ENCODE measurements at regions not wholly inside any gene's neighbourhood (a gene's known extent, or its start where the extent isn't known, plus 50 kb on each side); places are given as distances from the start of the nearest gene placed in this dataset.

DNA sequence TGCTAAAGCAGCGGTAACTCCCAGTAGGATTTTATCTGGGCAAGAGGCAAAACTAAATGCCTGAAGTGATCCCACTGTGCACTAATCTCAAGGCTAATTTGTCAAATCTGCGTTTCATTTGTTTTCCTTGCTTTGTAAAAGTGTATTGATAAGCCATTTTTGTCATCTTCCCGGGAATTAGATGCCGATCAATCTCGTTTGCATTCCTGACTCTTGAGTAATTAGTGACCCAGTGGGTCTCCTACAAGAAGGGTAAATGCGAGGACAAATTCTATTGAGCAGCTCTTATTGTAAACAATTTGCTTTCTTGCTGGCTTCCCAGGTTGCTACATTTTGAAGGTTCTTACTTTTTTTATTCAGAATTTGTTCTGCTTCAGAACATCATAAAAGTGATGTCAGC, 129.7 kb downstream of the EFNB2 start:
- H3K27me3 ChIP-seq: no peaks in the 10 kb centered on the region
- no peak for DNase-seq (ENCODE audit: low spot score)
- no peaks in the 10 kb centered on the region for H3K36me3 ChIP-seq
- no peaks in the 10 kb centered on the region for H3K9me3 ChIP-seq
- TF ChIP-seq, protein P1, sequence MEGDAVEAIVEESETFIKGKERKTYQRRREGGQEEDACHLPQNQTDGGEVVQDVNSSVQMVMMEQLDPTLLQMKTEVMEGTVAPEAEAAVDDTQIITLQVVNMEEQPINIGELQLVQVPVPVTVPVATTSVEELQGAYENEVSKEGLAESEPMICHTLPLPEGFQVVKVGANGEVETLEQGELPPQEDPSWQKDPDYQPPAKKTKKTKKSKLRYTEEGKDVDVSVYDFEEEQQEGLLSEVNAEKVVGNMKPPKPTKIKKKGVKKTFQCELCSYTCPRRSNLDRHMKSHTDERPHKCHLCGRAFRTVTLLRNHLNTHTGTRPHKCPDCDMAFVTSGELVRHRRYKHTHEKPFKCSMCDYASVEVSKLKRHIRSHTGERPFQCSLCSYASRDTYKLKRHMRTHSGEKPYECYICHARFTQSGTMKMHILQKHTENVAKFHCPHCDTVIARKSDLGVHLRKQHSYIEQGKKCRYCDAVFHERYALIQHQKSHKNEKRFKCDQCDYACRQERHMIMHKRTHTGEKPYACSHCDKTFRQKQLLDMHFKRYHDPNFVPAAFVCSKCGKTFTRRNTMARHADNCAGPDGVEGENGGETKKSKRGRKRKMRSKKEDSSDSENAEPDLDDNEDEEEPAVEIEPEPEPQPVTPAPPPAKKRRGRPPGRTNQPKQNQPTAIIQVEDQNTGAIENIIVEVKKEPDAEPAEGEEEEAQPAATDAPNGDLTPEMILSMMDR (IDR thresholded peaks at IDR 0.05): no peak
- H3K27ac ChIP-seq: no peak overlapping the region
- H3K4me3 ChIP-seq: no peak overlapping the region
- H3K4me1 ChIP-seq: no peaks in the 10 kb centered on the region

DNA sequence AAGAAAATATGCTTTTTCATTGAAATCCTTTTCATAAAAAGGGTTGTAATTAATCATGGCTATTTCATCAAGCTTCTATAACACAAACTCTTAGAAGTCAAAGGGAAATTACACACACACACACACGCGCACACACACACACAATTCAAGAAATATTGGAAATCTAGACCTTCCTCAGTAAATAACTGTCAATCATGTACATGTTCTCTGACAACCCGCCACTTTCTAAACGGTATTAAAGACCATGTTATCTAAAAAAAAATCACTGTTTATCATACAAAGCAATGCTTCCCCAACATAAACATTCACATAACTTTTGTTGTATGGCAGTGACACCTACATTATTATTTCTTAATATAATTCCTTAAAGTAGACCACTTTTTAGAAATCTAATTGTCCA, 132.2 kb downstream of the EFNB2 start:
- Histone ChIP-seq H3K9me3 (no peaks in the 10 kb centered on the region), H3K4me1 (no peaks in the 10 kb centered on the region), H3K4me3 (no peak overlapping the region), H3K36me3 (no peaks in the 10 kb centered on the region), H3K27me3 (no peaks in the 10 kb centered on the region), H3K27ac (no peak overlapping the region)
- TF ChIP-seq, protein P1 (IDR thresholded peaks at IDR 0.05): no peak
- no peak for DNase-seq (ENCODE audit: low spot score)

DNA sequence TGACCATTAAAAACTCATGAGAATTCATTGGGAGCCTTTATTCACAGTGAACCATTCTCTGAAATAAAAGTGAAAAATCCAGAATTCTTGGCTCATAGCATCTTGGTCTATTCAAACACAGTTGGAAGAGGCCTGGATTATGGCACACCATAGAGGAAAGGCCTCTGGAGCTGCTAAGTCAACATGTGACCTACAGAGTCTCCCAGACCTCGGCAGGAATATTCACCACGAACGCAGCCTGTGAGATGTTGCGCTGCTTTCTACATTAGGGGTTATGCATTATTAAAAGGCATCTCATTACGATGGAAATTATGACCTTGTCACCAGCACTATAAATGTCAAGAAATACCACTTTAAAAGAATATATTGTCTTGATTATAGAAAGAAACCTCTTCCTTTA, 132.6 kb downstream of the EFNB2 start:
- no peak overlapping the region for H3K27ac ChIP-seq
- DNase-seq (ENCODE audit: low spot score): no peak

DNA sequence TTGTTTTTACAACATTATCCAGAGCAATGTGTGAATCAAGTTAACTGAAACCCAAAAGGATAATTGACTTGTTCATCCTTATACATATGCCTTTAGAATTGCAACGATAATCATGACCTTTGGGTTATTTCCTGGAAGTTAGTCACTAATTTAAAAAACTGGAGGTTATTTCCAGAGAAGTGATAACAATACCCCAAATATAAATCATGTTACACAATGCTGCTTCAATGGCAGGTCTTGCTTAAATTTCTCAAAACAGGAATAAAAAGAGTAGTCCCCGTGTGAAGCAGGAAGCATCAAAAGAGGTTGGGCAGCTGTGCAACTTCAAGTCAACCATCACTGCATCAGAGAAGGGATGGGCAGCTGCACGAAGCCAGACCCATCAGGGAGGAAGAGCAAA, 134.4 kb downstream of the EFNB2 start:
- TF ChIP-seq, protein P1 (IDR thresholded peaks at IDR 0.05): no peak
- Histone ChIP-seq H3K27me3 (no peaks in the 10 kb centered on the region), H3K4me1 (no peaks in the 10 kb centered on the region), H3K27ac (no peak overlapping the region), H3K36me3 (no peaks in the 10 kb centered on the region), H3K4me3 (no peak overlapping the region), H3K9me3 (no peaks in the 10 kb centered on the region)
- no peak for DNase-seq (ENCODE audit: low spot score)

More for the DNA sequence above, 132.6 kb downstream of the EFNB2 start:
- H3K4me3 ChIP-seq: no peak overlapping the region
- no peaks in the 10 kb centered on the region for H3K4me1 ChIP-seq
- no peaks in the 10 kb centered on the region for H3K27me3 ChIP-seq
- no peaks in the 10 kb centered on the region for H3K9me3 ChIP-seq
- TF ChIP-seq, protein P1 (IDR thresholded peaks at IDR 0.05): no peak
- H3K36me3 ChIP-seq: no peaks in the 10 kb centered on the region

DNA sequence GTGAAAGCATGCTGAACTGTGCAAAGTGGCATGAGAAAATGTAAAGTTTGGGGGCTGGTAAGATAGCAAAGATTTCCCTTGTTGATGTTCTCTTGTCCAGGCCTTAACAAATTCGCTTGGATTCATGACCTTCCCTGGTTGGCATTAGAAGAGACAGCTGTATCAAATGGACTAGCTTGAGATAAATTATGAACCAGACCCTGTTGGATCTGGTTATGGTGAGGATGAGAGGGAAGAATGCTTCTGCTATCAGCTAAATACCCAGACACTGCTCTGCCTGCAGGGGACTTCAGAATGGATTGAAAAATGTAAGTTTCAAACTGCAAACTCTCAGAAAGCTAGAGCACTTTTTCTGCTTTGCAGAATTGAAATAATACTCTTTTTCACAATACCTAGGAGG, 135.2 kb downstream of the EFNB2 start:
- Histone ChIP-seq H3K9me3 (no peaks in the 10 kb centered on the region), H3K27ac (no peak overlapping the region), H3K4me1 (no peaks in the 10 kb centered on the region), H3K36me3 (no peaks in the 10 kb centered on the region), H3K27me3 (no peaks in the 10 kb centered on the region), H3K4me3 (no peak overlapping the region)
- TF ChIP-seq, protein P1 (IDR thresholded peaks at IDR 0.05): no peak
- no peak for DNase-seq (ENCODE audit: low spot score)

DNA sequence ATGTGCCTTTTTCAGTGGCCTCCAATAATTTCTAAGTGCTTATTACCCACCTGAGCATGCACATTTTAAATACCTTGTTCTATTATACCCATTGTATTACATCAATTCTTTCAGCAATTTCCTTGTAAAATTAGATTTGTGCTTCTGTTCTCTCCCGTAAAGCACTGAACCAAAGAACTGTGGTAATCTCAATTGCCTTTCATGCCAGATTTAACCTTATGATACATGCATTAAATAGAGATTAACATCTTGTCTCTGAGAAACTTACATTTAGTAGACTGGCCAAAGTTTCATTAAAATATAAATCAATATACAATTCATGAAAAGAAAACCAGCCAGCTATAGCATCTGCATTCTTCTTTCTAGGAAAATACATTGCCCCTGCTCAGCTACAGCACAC, 137.2 kb downstream of the EFNB2 start:
- H3K4me3 ChIP-seq: no peak overlapping the region
- H3K36me3 ChIP-seq: no peaks in the 10 kb centered on the region
- no peaks in the 10 kb centered on the region for H3K27me3 ChIP-seq
- DNase-seq (ENCODE audit: low spot score): no peak
- TF ChIP-seq, protein P1 (IDR thresholded peaks at IDR 0.05): no peak
- H3K4me1 ChIP-seq: no peaks in the 10 kb centered on the region
- H3K27ac ChIP-seq: no peak overlapping the region
- H3K9me3 ChIP-seq: no peaks in the 10 kb centered on the region

All from right atrium auricular region (tissue), 2 donors.